Endothelial cell of umbilical vein (primary cell): ENCODE measurements at regions not wholly inside any gene's neighbourhood (a gene's known extent, or its start where the extent isn't known, plus 50 kb on each side); places are given as distances from the start of the nearest gene placed in this dataset.

Experiments used
- BruUV-seq: library from RNA; stranded (reverse); fragments of 400-500 nt; replicated peaks from 2 replicates; lab custom pipeline; 2021; lab: Mats Ljungman, UMichigan
- CTCF ChIA-PET: fragments of 300-600, 350-600 bp; sonication (Branson Sonifier 250); formaldehyde crosslinking; loops from one replicate; lab custom pipeline; 2021; ENCODE audit warnings: antibody characterized with exemption, inconsistent platforms; lab: Charles Lee
- POLR2A ChIA-PET: fragments of 300-600, 350-600 bp; sonication (Branson Sonifier 250); formaldehyde crosslinking; loops from one replicate; lab custom pipeline; 2021; ENCODE audit warnings: antibody characterized with exemption, inconsistent platforms; lab: Charles Lee
- DNase-seq: peaks from one replicate; pipeline ENCODE4 v3.0.0-alpha.2; 2011; ENCODE audit warnings: low read depth, low spot score
- FAIRE-seq: peaks from 2 replicates; lab custom pipeline; 2011; peaks lifted over from hg19 to GRCh38; lab: Jason Lieb, UNC
- H2AFZ ChIP-seq: 2 replicates; pipeline ENCODE4 v1.6.0; 2012; ENCODE audit warnings: low read depth, low read length, control low read depth, inconsistent platforms
- H3K27ac ChIP-seq: 2 replicates; pipeline ENCODE4 v1.5.1; 2011; ENCODE audit warnings: low read depth, mild to moderate bottlenecking, control low read depth, low read length, moderate library complexity; ENCODE audit not compliant: insufficient read depth
- H3K27me3 ChIP-seq, 2 experiments: 2 replicates each; pipeline versions ENCODE4 v1.6.0 to v1.6.1; 2011; ENCODE audit warnings: low read length in 2 of 2, mixed read lengths in 1 of 2; ENCODE audit not compliant: control insufficient read depth in 2 of 2, insufficient read depth in 2 of 2
- H3K36me3 ChIP-seq, 2 experiments: 2 replicates in 1 of 2; 3 replicates in 1 of 2; pipeline ENCODE4 v1.5.1; 2011; ENCODE audit warnings: low read length in 2 of 2, mild to moderate bottlenecking in 1 of 2, moderate library complexity in 1 of 2; ENCODE audit not compliant: control insufficient read depth in 2 of 2, insufficient read depth in 2 of 2; ENCODE audit errors: extremely low read depth in 1 of 2
- H3K4me1 ChIP-seq: 3 replicates; pipeline ENCODE4 v1.5.1; 2011; ENCODE audit warnings: mild to moderate bottlenecking, low read length; ENCODE audit not compliant: control insufficient read depth, insufficient read depth; ENCODE audit errors: extremely low read depth
- H3K4me2 ChIP-seq: 2 replicates; pipeline ENCODE4 v1.6.1; 2011; ENCODE audit warnings: low read length, control low read depth, mixed read lengths; ENCODE audit not compliant: insufficient read depth
- H3K4me3 ChIP-seq, 3 experiments: fragments of 200-600 bp in 1 of 3; sonication (generic), shearing (Covaris generic) in 1 of 3; replicated peaks in 1 of 3; 2 replicates each; pipeline ENCODE4 v1.5.1; 2011 to 2016; ENCODE audit warnings: control low read depth in 3 of 3, low read length in 3 of 3, mild to moderate bottlenecking in 2 of 3, inconsistent platforms in 1 of 3, low read depth in 1 of 3, moderate library complexity in 1 of 3; ENCODE audit not compliant: insufficient read depth in 1 of 3
- H3K79me2 ChIP-seq: 2 replicates; pipeline ENCODE4 v1.6.0; 2012; ENCODE audit warnings: low read length, inconsistent platforms; ENCODE audit not compliant: control insufficient read depth, insufficient read depth
- H3K9ac ChIP-seq: replicated peaks from 2 replicates; pipeline ENCODE3; 2011; ENCODE audit warnings: low read length, control low read depth; ENCODE audit not compliant: insufficient read depth; ENCODE audit errors: extremely low read depth
- H3K9me1 ChIP-seq: replicated peaks from 3 replicates; pipeline ENCODE4 v1.6.0; 2011; ENCODE audit warnings: mild to moderate bottlenecking, low read length; ENCODE audit not compliant: control insufficient read depth, insufficient read depth; ENCODE audit errors: extremely low read depth
- H3K9me3 ChIP-seq: replicated peaks from 2 replicates; pipeline ENCODE4 v1.5.1; 2012; ENCODE audit warnings: low read length, inconsistent platforms; ENCODE audit not compliant: control insufficient read depth, insufficient read depth
- H4K20me1 ChIP-seq: replicated peaks from 2 replicates; pipeline ENCODE3; 2011; ENCODE audit warnings: mild to moderate bottlenecking, low read length; ENCODE audit not compliant: control insufficient read depth, insufficient read depth; ENCODE audit errors: extremely low read depth
- EZH2 ChIP-seq: IDR thresholded peaks from 2 replicates; pipeline ENCODE4 v1.6.1; 2012; ENCODE audit warnings: borderline replicate concordance, low read depth, mild to moderate bottlenecking, moderate library complexity, low read length, inconsistent platforms; ENCODE audit not compliant: severe bottlenecking
- FOS ChIP-seq: IDR thresholded peaks from 2 replicates; pipeline ENCODE4 v1.6.1; 2011; ENCODE audit warnings: mild to moderate bottlenecking, low read length, moderate library complexity, borderline replicate concordance; ENCODE audit not compliant: insufficient read depth
- JUN ChIP-seq: IDR thresholded peaks from 2 replicates; pipeline ENCODE4 v1.6.1; 2011; ENCODE audit warnings: borderline replicate concordance, low read depth; ENCODE audit not compliant: insufficient read length, insufficient read depth
- MAX ChIP-seq: IDR thresholded peaks from 2 replicates; pipeline ENCODE4 v1.6.1; 2011; ENCODE audit not compliant: insufficient read depth, insufficient read length
- POLR2A ChIP-seq: IDR thresholded peaks from 2 replicates; pipeline ENCODE4 v1.6.1; 2012; ENCODE audit warnings: low read depth, mild to moderate bottlenecking, control low read depth, low read length
- POLR2AphosphoS5 ChIP-seq: IDR thresholded peaks from 2 replicates; pipeline ENCODE4 v1.6.1; 2012; ENCODE audit warnings: low read depth, mild to moderate bottlenecking, control low read depth, low read length, moderate library complexity; ENCODE audit not compliant: insufficient read depth
- dilution Hi-C: fragments of 300-500 bp; cut with MboI; formaldehyde crosslinking; loops from one replicate; pipeline ENCODE4 v1.15.0; 2019; ENCODE audit warnings: low sequenced_read_pairs; ENCODE audit not compliant: extremely low pct_ligation_motif_present
- intact Hi-C: fragments of 100-400 bp; cut with micrococcal nuclease; formaldehyde crosslinking; loops from one replicate; pipeline ENCODE4 v1.10.0; 2022
- TF ChIP-seq, protein P1 (sequence below), 2 donors: IDR thresholded peaks; 1 replicate in 1 of 2; 2 replicates in 1 of 2; pipeline ENCODE4 v1.5.1; 2011; ENCODE audit warnings: low read length in 2 of 2, mild to moderate bottlenecking in 2 of 2, moderate library complexity in 2 of 2, control low read depth in 1 of 2, inconsistent platforms in 1 of 2, low read depth in 1 of 2; ENCODE audit not compliant: insufficient read depth in 1 of 2; ENCODE audit errors: extremely low read depth in 1 of 2

DNA sequence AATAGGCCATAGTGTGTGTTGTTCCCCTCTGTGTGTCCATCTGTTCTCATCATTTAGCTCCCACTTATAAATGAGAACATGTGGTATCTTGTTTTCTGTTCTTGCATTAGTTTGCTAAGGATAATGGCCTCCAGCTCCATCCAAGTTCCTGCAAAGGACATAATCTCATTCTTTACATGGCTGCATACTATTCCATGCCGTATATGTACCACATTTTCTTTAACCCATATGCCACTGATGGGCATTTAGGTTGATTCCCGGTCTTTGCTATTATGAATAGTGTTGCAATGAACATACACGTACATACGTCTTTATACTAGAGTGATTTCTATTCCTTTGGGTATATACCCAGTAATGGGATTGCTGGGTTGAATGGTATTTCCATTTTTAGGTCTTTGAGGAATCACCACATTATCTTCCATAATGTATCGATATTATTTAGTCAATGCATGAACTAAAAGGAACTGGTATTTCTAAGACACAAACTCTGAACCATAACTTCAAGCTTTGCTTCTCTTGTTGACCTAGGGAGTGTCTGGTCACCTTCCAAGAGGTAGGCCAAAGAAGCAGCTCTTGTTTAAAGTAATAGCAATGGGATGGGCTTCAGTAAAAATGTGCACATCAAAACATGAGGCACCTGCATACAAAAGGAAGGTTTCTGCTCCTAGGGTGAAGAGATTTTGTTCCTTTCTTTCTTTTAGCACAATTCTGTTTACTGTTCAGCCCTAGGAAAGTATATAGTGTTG lies 343.0 kb upstream of the ARID1B start:
- DNase-seq (no peak), FAIRE-seq (no peak)
- no peaks in the 10 kb centered on the region for H4K20me1 ChIP-seq
- intact Hi-C loops (no loop called here), dilution Hi-C loops (no loop called here)
- no peak for TF ChIP-seq FOS
- no peak for TF ChIP-seq JUN
- TF ChIP-seq EZH2: no peak
- TF ChIP-seq, protein P1, sequence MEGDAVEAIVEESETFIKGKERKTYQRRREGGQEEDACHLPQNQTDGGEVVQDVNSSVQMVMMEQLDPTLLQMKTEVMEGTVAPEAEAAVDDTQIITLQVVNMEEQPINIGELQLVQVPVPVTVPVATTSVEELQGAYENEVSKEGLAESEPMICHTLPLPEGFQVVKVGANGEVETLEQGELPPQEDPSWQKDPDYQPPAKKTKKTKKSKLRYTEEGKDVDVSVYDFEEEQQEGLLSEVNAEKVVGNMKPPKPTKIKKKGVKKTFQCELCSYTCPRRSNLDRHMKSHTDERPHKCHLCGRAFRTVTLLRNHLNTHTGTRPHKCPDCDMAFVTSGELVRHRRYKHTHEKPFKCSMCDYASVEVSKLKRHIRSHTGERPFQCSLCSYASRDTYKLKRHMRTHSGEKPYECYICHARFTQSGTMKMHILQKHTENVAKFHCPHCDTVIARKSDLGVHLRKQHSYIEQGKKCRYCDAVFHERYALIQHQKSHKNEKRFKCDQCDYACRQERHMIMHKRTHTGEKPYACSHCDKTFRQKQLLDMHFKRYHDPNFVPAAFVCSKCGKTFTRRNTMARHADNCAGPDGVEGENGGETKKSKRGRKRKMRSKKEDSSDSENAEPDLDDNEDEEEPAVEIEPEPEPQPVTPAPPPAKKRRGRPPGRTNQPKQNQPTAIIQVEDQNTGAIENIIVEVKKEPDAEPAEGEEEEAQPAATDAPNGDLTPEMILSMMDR (IDR thresholded peaks at IDR 0.05; ENCODE audit: extremely low read depth in 1 of 2, insufficient read depth in 1 of 2, low read depth in 1 of 2, low read length in 2 of 2): no peak
- TF ChIP-seq MAX: no peak
- no peak for TF ChIP-seq POLR2AphosphoS5
- no peak for TF ChIP-seq POLR2A
- CTCF ChIA-PET: no interaction called here
- no peaks in the 10 kb centered on the region for H3K9me3 ChIP-seq
- POLR2A ChIA-PET: no interaction called here
- BruUV-seq: no TSS peak
- H3K27me3 ChIP-seq: no peaks in the 10 kb centered on the region
- no peak overlapping the region for H3K4me3 ChIP-seq
- H3K36me3 ChIP-seq: no peaks in the 10 kb centered on the region
- H3K4me2 ChIP-seq: no peak overlapping the region
- no peak overlapping the region for H3K27ac ChIP-seq
- no peaks in the 10 kb centered on the region for H3K79me2 ChIP-seq
- no peaks in the 10 kb centered on the region for H3K4me1 ChIP-seq
- no peak overlapping the region for H2AFZ ChIP-seq
- H3K9ac ChIP-seq: no peak overlapping the region
- no peaks in the 10 kb centered on the region for H3K9me1 ChIP-seq
